Astrocyte (in vitro differentiated cells and primary cell): ENCODE measurements at regions not wholly inside any gene's neighbourhood (a gene's known extent, or its start where the extent isn't known, plus 50 kb on each side); places are given as distances from the start of the nearest gene placed in this dataset.

Experiments
- EZH2 ChIP-seq: IDR thresholded peaks from 2 replicates; pipeline ENCODE4 v1.6.1; 2012; ENCODE audit warnings: mild to moderate bottlenecking, low read length, inconsistent platforms; ENCODE audit not compliant: insufficient read depth
- TF ChIP-seq, protein P1 (sequence below): IDR thresholded peaks from 2 replicates; pipeline ENCODE4 v1.5.1; 2011; ENCODE audit warnings: low read depth, mild to moderate bottlenecking, inconsistent platforms, low read length, moderate library complexity; ENCODE audit not compliant: insufficient read depth

DNA sequence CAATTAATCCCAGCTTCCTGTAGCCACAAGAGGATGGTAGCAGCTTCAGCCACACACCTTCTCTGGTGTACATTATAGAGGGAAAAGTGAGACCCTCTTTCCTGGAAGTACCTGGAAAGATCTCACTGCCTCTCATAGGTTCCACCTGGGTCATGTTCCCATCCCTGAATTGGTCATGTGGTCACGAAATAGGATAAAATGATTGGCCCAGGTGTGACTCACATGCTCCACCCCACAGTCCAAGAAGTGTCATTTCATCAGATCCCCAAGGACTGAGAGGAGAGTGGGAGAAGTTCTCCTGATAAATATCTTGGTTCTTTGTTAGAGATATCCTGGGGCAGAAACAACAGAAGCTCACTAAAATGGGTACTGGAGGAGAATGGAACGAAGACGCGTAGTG is 142.4 kb downstream of the QRSL1 start:
- TF ChIP-seq, protein P1, sequence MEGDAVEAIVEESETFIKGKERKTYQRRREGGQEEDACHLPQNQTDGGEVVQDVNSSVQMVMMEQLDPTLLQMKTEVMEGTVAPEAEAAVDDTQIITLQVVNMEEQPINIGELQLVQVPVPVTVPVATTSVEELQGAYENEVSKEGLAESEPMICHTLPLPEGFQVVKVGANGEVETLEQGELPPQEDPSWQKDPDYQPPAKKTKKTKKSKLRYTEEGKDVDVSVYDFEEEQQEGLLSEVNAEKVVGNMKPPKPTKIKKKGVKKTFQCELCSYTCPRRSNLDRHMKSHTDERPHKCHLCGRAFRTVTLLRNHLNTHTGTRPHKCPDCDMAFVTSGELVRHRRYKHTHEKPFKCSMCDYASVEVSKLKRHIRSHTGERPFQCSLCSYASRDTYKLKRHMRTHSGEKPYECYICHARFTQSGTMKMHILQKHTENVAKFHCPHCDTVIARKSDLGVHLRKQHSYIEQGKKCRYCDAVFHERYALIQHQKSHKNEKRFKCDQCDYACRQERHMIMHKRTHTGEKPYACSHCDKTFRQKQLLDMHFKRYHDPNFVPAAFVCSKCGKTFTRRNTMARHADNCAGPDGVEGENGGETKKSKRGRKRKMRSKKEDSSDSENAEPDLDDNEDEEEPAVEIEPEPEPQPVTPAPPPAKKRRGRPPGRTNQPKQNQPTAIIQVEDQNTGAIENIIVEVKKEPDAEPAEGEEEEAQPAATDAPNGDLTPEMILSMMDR, result no peak
- no peak for TF ChIP-seq EZH2
